ENCODE measurements at regions not wholly inside any gene's neighbourhood (a gene's known extent, or its start where the extent isn't known, plus 50 kb on each side); places are given as distances from the start of the nearest gene placed in this dataset.

GRCh38 chr6:121885399-121886152 is 450.1 kb downstream of the GJA1 start (continued):
- TF ChIP-seq GABPA (IDR thresholded peaks at IDR 0.05; ENCODE audit: low read depth, low read length) (no peak), GABPA (CRISPR knock-in tag; IDR thresholded peaks at IDR 0.05; ENCODE audit: low read depth) (0 out of 2 replicates have a peak, but pooled peaks have one; percentile 27), NCOR1 (IDR thresholded peaks at IDR 0.05; ENCODE audit: borderline replicate concordance, low read length) (peak; percentile 68; the same call in 1 of the 2 replicates), MXD4 (CRISPR knock-in tag; IDR thresholded peaks at IDR 0.05) (no peak), ADNP (CRISPR knock-in tag; IDR thresholded peaks at IDR 0.05) (no peak), ZNF503 (CRISPR knock-in tag; IDR thresholded peaks at IDR 0.05) (peak; percentile 69), PRDM10 (CRISPR knock-in tag; IDR thresholded peaks at IDR 0.05; ENCODE audit: low read depth) (no peak), HINFP (CRISPR knock-in tag; IDR thresholded peaks at IDR 0.05; ENCODE audit: low read depth) (no peak), KLF15 (CRISPR knock-in tag; IDR thresholded peaks at IDR 0.05; ENCODE audit: borderline replicate concordance) (no peak), ZC3H4 (CRISPR knock-in tag; IDR thresholded peaks at IDR 0.05; ENCODE audit: borderline replicate concordance) (no peak), RFX3 (CRISPR knock-in tag; IDR thresholded peaks at IDR 0.05) (no peak), ZBTB26 (CRISPR knock-in tag; IDR thresholded peaks at IDR 0.05; ENCODE audit: borderline replicate concordance) (no peak), DPF2 (CRISPR knock-in tag; IDR thresholded peaks at IDR 0.05; ENCODE audit: borderline replicate concordance, low read depth) (peak; percentile 47; the same call in 1 of the 2 replicates), PAXIP1 (CRISPR knock-in tag; conservative IDR thresholded peaks at IDR 0.05) (peak; percentile 79), GPBP1L1 (CRISPR knock-in tag; IDR thresholded peaks at IDR 0.05) (no peak)
